Right cardiac atrium (tissue), 5 donors: ENCODE measurements at regions not wholly inside any gene's neighbourhood (a gene's known extent, or its start where the extent isn't known, plus 50 kb on each side); places are given as distances from the start of the nearest gene placed in this dataset.
"Not testable (repeated sequence)": the region's sequence is repeated elsewhere in the genome, so short reads cannot be mapped to it uniquely, and the experiment has no call there.

Experiments used
- ATAC-seq, 2 donors: fragments of 200-7000 bp; cut with Tn5 transposase; one replicate each; pipeline versions ENCODE4 v1.8.0 to v1.9.1; 2020; ENCODE audit warnings: moderate library complexity in 2 of 2, mild to moderate bottlenecking in 1 of 2
- DNase-seq, 3 donors: peaks; one replicate each; pipeline ENCODE4 v3.0.0-alpha.2; 2020
- H3K27ac ChIP-seq: one replicate; pipeline ENCODE4 v1.5.1; 2013; ENCODE audit warnings: mild to moderate bottlenecking, low read length, control low read depth, moderate library complexity
- H3K27me3 ChIP-seq: one replicate; pipeline ENCODE4 v1.6.1; 2013; ENCODE audit not compliant: control insufficient read depth, insufficient read depth
- H3K4me1 ChIP-seq: one replicate; pipeline ENCODE4 v1.6.1; 2013; ENCODE audit warnings: low read length; ENCODE audit not compliant: control insufficient read depth, insufficient read depth
- H3K4me3 ChIP-seq: one replicate; pipeline ENCODE4 v1.5.1; 2013; ENCODE audit warnings: low read length, control low read depth
- H3K9me3 ChIP-seq: one replicate; pipeline ENCODE4 v1.6.1; 2013; ENCODE audit warnings: low read length; ENCODE audit not compliant: control insufficient read depth
- WGBS: extraction: QIAGEN DNeasy Blood & Tissue Kit; methylation state at CpG from one replicate; pipeline ENCODE4 v1.1.7; 2013; 5-methylcytosine and 5-hydroxymethylcytosine counted together
- intact Hi-C, 4 donors: fragments of 100-400 bp; cut with DNase I; formaldehyde crosslinking; loops; one replicate each; pipeline versions ENCODE4 v1.11.0 to v1.14.0; 2022 to 2023
- donor health status: healthy with polysubstance abuse.
- donor health status: DM: no; HTN: yes; CAD: no.
- donor health status: DM: no; HTN: no; CAD: no.
- donor health status: DM: no; HTN: yes; CAD: no; lungs with severe emphysema.
- donor health status: DM: yes; HTN: yes; CAD: no.

GRCh38 chr2:2597712-2598111 is 266.6 kb upstream of the MYT1L start:
- intact Hi-C loops = no loop called here
- Histone ChIP-seq H3K4me1 (no peaks in the 10 kb centered on the region), H3K27ac (no peak overlapping the region), H3K27me3 (no peaks in the 10 kb centered on the region), H3K4me3 (no peak overlapping the region), H3K9me3 (no peaks in the 10 kb centered on the region)
- 68% methylated on average over 2 of the region's 2 CpGs for WGBS
- ATAC-seq (no peak), DNase-seq (no peak)

- Histone ChIP-seq H3K4me1 (no peaks in the 10 kb centered on the region), H3K9me3 (no peaks in the 10 kb centered on the region), H3K27ac (no peak overlapping the region), H3K27me3 (no peaks in the 10 kb centered on the region), H3K4me3 (no peak overlapping the region)
- ATAC-seq (no peak), DNase-seq (no peak)
- 72% methylated on average over 6 of the region's 6 CpGs for WGBS
- intact Hi-C loops = no loop called here
Measured at GRCh38 chr2:2591542-2591940, 260.5 kb upstream of the MYT1L start.

GRCh38 chr2:2590841-2591541 is 259.9 kb upstream of the MYT1L start:
- DNase-seq = no peak
- WGBS = 70% methylated on average over 4 of the region's 4 CpGs
- Histone ChIP-seq H3K27ac (no peak overlapping the region), H3K27me3 (no peaks in the 10 kb centered on the region), H3K4me1 (no peaks in the 10 kb centered on the region), H3K9me3 (no peaks in the 10 kb centered on the region), H3K4me3 (no peak overlapping the region)
- intact Hi-C loops = no loop called here
- ATAC-seq = no peak

- Histone ChIP-seq H3K27ac (no peak overlapping the region), H3K4me3 (no peak overlapping the region), H3K27me3 (no peaks in the 10 kb centered on the region), H3K9me3 (no peaks in the 10 kb centered on the region), H3K4me1 (no peaks in the 10 kb centered on the region)
- 86% methylated on average over 1 of the region's 1 CpG for WGBS
- intact Hi-C loops = no loop called here
- DNase-seq = no peak
- no peak for ATAC-seq
Measured at GRCh38 chr2:2590141-2590540, 259.1 kb upstream of the MYT1L start.

GRCh38 chr2:2588777-2589176 is 257.7 kb upstream of the MYT1L start:
- H3K27me3 ChIP-seq = no peaks in the 10 kb centered on the region
- intact Hi-C loops = no loop called here
- WGBS = 79% methylated on average over 4 of the region's 4 CpGs
- H3K27ac ChIP-seq = no peak overlapping the region
- no peaks in the 10 kb centered on the region for H3K9me3 ChIP-seq
- DNase-seq = no peak
- H3K4me3 ChIP-seq = no peak overlapping the region
- no peak for ATAC-seq
- H3K4me1 ChIP-seq = no peaks in the 10 kb centered on the region

GRCh38 chr2:2587354-2587753 is 256.3 kb upstream of the MYT1L start:
- Histone ChIP-seq H3K4me1 (no peaks in the 10 kb centered on the region), H3K4me3 (no peak overlapping the region), H3K27me3 (no peaks in the 10 kb centered on the region), H3K9me3 (no peaks in the 10 kb centered on the region), H3K27ac (no peak overlapping the region)
- intact Hi-C loops = no loop called here
- ATAC-seq (no peak), DNase-seq (no peak)
- WGBS = 82% methylated on average over 4 of the region's 4 CpGs

GRCh38 chr2:2586931-2587330 is 255.9 kb upstream of the MYT1L start:
- intact Hi-C loops = no loop called here
- ATAC-seq (no peak), DNase-seq (no peak)
- Histone ChIP-seq H3K27ac (no peak overlapping the region), H3K27me3 (no peaks in the 10 kb centered on the region), H3K9me3 (no peaks in the 10 kb centered on the region), H3K4me3 (no peak overlapping the region), H3K4me1 (no peaks in the 10 kb centered on the region)
- WGBS = 72% methylated on average over 9 of the region's 9 CpGs

- Histone ChIP-seq H3K27me3 (no peaks in the 10 kb centered on the region), H3K27ac (no peak overlapping the region), H3K9me3 (no peaks in the 10 kb centered on the region), H3K4me3 (no peak overlapping the region), H3K4me1 (no peaks in the 10 kb centered on the region)
- DNase-seq (no peak), ATAC-seq (no peak)
- intact Hi-C loops = no loop called here
- 81% methylated on average over 18 of the region's 18 CpGs for WGBS
Measured at GRCh38 chr2:2586068-2586776, 255.1 kb upstream of the MYT1L start.

GRCh38 chr2:2582998-2583545 is 252.0 kb upstream of the MYT1L start:
- DNase-seq = no peak
- 65% methylated on average over 7 of the region's 7 CpGs for WGBS
- intact Hi-C loops = no loop called here

GRCh38 chr2:2581331-2582159 is 250.5 kb upstream of the MYT1L start:
- no peak for DNase-seq
- Histone ChIP-seq H3K27ac (no peak overlapping the region), H3K4me1 (no peaks in the 10 kb centered on the region), H3K9me3 (no peaks in the 10 kb centered on the region), H3K4me3 (no peak overlapping the region), H3K27me3 (no peaks in the 10 kb centered on the region)
- intact Hi-C loops = no loop called here
- no peak for ATAC-seq
- WGBS = 75% methylated on average over 28 of the region's 28 CpGs

More at GRCh38 chr2:2582998-2583545, 252.0 kb upstream of the MYT1L start:
- ATAC-seq = no peak
- no peaks in the 10 kb centered on the region for H3K27me3 ChIP-seq
- H3K27ac ChIP-seq = no peak overlapping the region
- no peak overlapping the region for H3K4me3 ChIP-seq
- H3K4me1 ChIP-seq = no peaks in the 10 kb centered on the region
- H3K9me3 ChIP-seq = no peaks in the 10 kb centered on the region

GRCh38 chr2:2580841-2581240 is 249.8 kb upstream of the MYT1L start:
- H3K4me1 ChIP-seq, H3K4me3 ChIP-seq, DNase-seq, H3K27ac ChIP-seq, H3K9me3 ChIP-seq, ATAC-seq, intact Hi-C loops, H3K27me3 ChIP-seq: not testable (repeated sequence)
- WGBS = 90% methylated on average over 19 of the region's 19 CpGs
